Kidney (tissue), 13 donors: ENCODE measurements at regions not wholly inside any gene's neighbourhood (a gene's known extent, or its start where the extent isn't known, plus 50 kb on each side); places are given as distances from the start of the nearest gene placed in this dataset.

Experiments
- DNase-seq, 5 donors: peaks; one replicate each; pipeline ENCODE4 v3.0.0-alpha.2; 2013 to 2020
- FAIRE-seq: peaks from 2 replicates; lab custom pipeline; 2012; peaks lifted over from hg19 to GRCh38; lab: Jason Lieb, UNC
- H3K27ac ChIP-seq, 2 donors: one replicate each; pipeline ENCODE4 v1.7.0; 2013; ENCODE audit warnings: low read depth in 2 of 2, low read length in 2 of 2, inconsistent platforms in 1 of 2
- H3K27me3 ChIP-seq: one replicate; pipeline ENCODE4 v1.7.1; 2013; ENCODE audit warnings: low read length, inconsistent platforms; ENCODE audit not compliant: control insufficient read depth, insufficient read depth
- H3K36me3 ChIP-seq, 3 donors: one replicate each; pipeline versions ENCODE4 v1.7.0 to v1.7.1; 2013; ENCODE audit warnings: low read length in 3 of 3, control low read depth in 1 of 3, inconsistent platforms in 1 of 3; ENCODE audit not compliant: insufficient read depth in 3 of 3, control insufficient read depth in 2 of 3
- H3K4me1 ChIP-seq, 3 donors: one replicate each; pipeline versions ENCODE4 v1.7.0 to v1.7.1; 2013; ENCODE audit warnings: low read length in 3 of 3, inconsistent platforms in 1 of 3, low read depth in 1 of 3; ENCODE audit not compliant: control insufficient read depth in 2 of 3, insufficient read depth in 2 of 3
- H3K4me3 ChIP-seq, 3 donors: one replicate each; pipeline versions ENCODE4 v1.7.0 to v1.8.1; 2013; ENCODE audit warnings: low read length in 3 of 3, control low read depth in 1 of 3, inconsistent platforms in 1 of 3
- H3K9ac ChIP-seq, 3 donors: one replicate each; pipeline versions ENCODE4 v1.7.0 to v1.7.1; 2013; ENCODE audit warnings: low read length in 3 of 3, control low read depth in 1 of 3, inconsistent platforms in 1 of 3
- H3K9me3 ChIP-seq, 3 donors: one replicate each; pipeline versions ENCODE4 v1.7.0 to v1.7.1; 2013; ENCODE audit warnings: low read length in 3 of 3, control low read depth in 1 of 3, inconsistent platforms in 1 of 3; ENCODE audit not compliant: control insufficient read depth in 2 of 3, insufficient read depth in 1 of 3
- CTCF ChIP-seq: IDR thresholded peaks from 3 replicates; pipeline ENCODE4 v1.5.1; 2012; ENCODE audit warnings: mild to moderate bottlenecking, moderate library complexity, borderline replicate concordance; ENCODE audit not compliant: insufficient read depth; ENCODE audit errors: extremely low read depth
- intact Hi-C: fragments of 100-400 bp; cut with DNase I; formaldehyde crosslinking; loops from one replicate; pipeline ENCODE4 v1.11.1; 2022
- donor health status: control.
- donor health status: control.
- donor health status: control.
- donor health status: control.
- donor health status: control.
- donor health status: DM: yes; HTN: yes; CAD: no.
- donor health status: Normal renal cell carcinoma (clear cell type).

- no peak overlapping the region for H3K27ac ChIP-seq
- no peaks in the 10 kb centered on the region for H3K36me3 ChIP-seq
- FAIRE-seq (no peak), DNase-seq (no peak)
- no peaks in the 10 kb centered on the region for H3K27me3 ChIP-seq
- H3K9ac ChIP-seq = no peak overlapping the region
- no peak overlapping the region for H3K4me3 ChIP-seq
- no peaks in the 10 kb centered on the region for H3K9me3 ChIP-seq
- peaks cover 0 to 3% (median 0%) of the 10 kb centered on the region in 3 donors for H3K4me1 ChIP-seq
- intact Hi-C loops = no loop called here
- TF ChIP-seq CTCF = no peak
Observed at GRCh38 chr3:59249004-59249403, 199.2 kb upstream of the CFAP20DC start.

GRCh38 chr3:59247402-59247841, 197.6 kb upstream of the CFAP20DC start:
- Histone ChIP-seq H3K27ac (no peak overlapping the region), H3K4me1 (peaks cover 0 to 3% (median 0%) of the 10 kb centered on the region in 3 donors), H3K9me3 (no peaks in the 10 kb centered on the region), H3K27me3 (no peaks in the 10 kb centered on the region), H3K9ac (no peak overlapping the region), H3K36me3 (no peaks in the 10 kb centered on the region), H3K4me3 (no peak overlapping the region)
- no peak for FAIRE-seq
- intact Hi-C loops = no loop called here
- no peak for TF ChIP-seq CTCF
- peak in 3 of 5 donors; percentile 44 to 59 (median 46) for DNase-seq

GRCh38 chr3:59246719-59247401, 197.0 kb upstream of the CFAP20DC start:
- Histone ChIP-seq H3K36me3 (no peaks in the 10 kb centered on the region), H3K4me3 (no peak overlapping the region), H3K9ac (no peak overlapping the region), H3K4me1 (peaks cover 0 to 3% (median 0%) of the 10 kb centered on the region in 3 donors), H3K27me3 (no peaks in the 10 kb centered on the region), H3K27ac (no peak overlapping the region), H3K9me3 (no peaks in the 10 kb centered on the region)
- no peak for FAIRE-seq
- no peak for TF ChIP-seq CTCF
- no peak for DNase-seq
- intact Hi-C loops = no loop called here
